ENCODE measurements at regions not wholly inside any gene's neighbourhood (a gene's known extent, or its start where the extent isn't known, plus 50 kb on each side); places are given as distances from the start of the nearest gene placed in this dataset.

GRCh38 chr6:11411593-11411992 is 126.0 kb upstream of the TMEM170B start:
- H3K27ac ChIP-seq (ENCODE audit: poor library complexity, severe bottlenecking) = no peak overlapping the region
- peaks cover 23% of the 10 kb centered on the region for H3K4me1 ChIP-seq (ENCODE audit: insufficient read depth, poor library complexity, severe bottlenecking)
- TF ChIP-seq CTCF (IDR thresholded peaks at IDR 0.05; ENCODE audit: poor library complexity, severe bottlenecking) = no peak
- H3K9me3 ChIP-seq (ENCODE audit: severe bottlenecking) = no peaks in the 10 kb centered on the region
- DNase-seq (ENCODE audit: low spot score) = no peak
- no peaks in the 10 kb centered on the region for H3K36me3 ChIP-seq (ENCODE audit: low read depth)
- no peak overlapping the region for H3K4me3 ChIP-seq (ENCODE audit: severe bottlenecking)
- no peaks in the 10 kb centered on the region for H3K27me3 ChIP-seq (ENCODE audit: insufficient read depth, poor library complexity, severe bottlenecking)
- ATAC-seq (ENCODE audit: low read depth) = no peak

GRCh38 chr6:11410539-11411307 is 126.8 kb upstream of the TMEM170B start:
- TF ChIP-seq CTCF (IDR thresholded peaks at IDR 0.05; ENCODE audit: poor library complexity, severe bottlenecking) = no peak
- peaks cover 20% of the 10 kb centered on the region for H3K4me1 ChIP-seq (ENCODE audit: insufficient read depth, poor library complexity, severe bottlenecking)
- no peaks in the 10 kb centered on the region for H3K36me3 ChIP-seq (ENCODE audit: low read depth)
- H3K27ac ChIP-seq (ENCODE audit: poor library complexity, severe bottlenecking) = no peak overlapping the region
- no peaks in the 10 kb centered on the region for H3K9me3 ChIP-seq (ENCODE audit: severe bottlenecking)
- no peak for DNase-seq (ENCODE audit: low spot score)
- H3K4me3 ChIP-seq (ENCODE audit: severe bottlenecking) = no peak overlapping the region
- ATAC-seq (ENCODE audit: low read depth) = no peak
- no peaks in the 10 kb centered on the region for H3K27me3 ChIP-seq (ENCODE audit: insufficient read depth, poor library complexity, severe bottlenecking)

- no peaks in the 10 kb centered on the region for H3K9me3 ChIP-seq (ENCODE audit: severe bottlenecking)
- no peak overlapping the region for H3K27ac ChIP-seq (ENCODE audit: poor library complexity, severe bottlenecking)
- no peak for TF ChIP-seq CTCF (IDR thresholded peaks at IDR 0.05; ENCODE audit: poor library complexity, severe bottlenecking)
- H3K27me3 ChIP-seq (ENCODE audit: insufficient read depth, poor library complexity, severe bottlenecking) = no peaks in the 10 kb centered on the region
- DNase-seq (ENCODE audit: low spot score) (no peak), ATAC-seq (ENCODE audit: low read depth) (no peak)
- H3K4me3 ChIP-seq (ENCODE audit: severe bottlenecking) = no peak overlapping the region
- H3K36me3 ChIP-seq (ENCODE audit: low read depth) = no peaks in the 10 kb centered on the region
- H3K4me1 ChIP-seq (ENCODE audit: insufficient read depth, poor library complexity, severe bottlenecking) = peaks cover 10% of the 10 kb centered on the region
Observed at GRCh38 chr6:11409371-11409770, 128.2 kb upstream of the TMEM170B start.

GRCh38 chr6:11407414-11407813 is 130.1 kb upstream of the TMEM170B start:
- H3K27ac ChIP-seq (ENCODE audit: poor library complexity, severe bottlenecking) = no peak overlapping the region
- H3K4me1 ChIP-seq (ENCODE audit: insufficient read depth, poor library complexity, severe bottlenecking) = no peaks in the 10 kb centered on the region
- DNase-seq (ENCODE audit: low spot score) (no peak), ATAC-seq (ENCODE audit: low read depth) (no peak)
- no peaks in the 10 kb centered on the region for H3K9me3 ChIP-seq (ENCODE audit: severe bottlenecking)
- TF ChIP-seq CTCF (IDR thresholded peaks at IDR 0.05; ENCODE audit: poor library complexity, severe bottlenecking) = no peak
- H3K36me3 ChIP-seq (ENCODE audit: low read depth) = no peaks in the 10 kb centered on the region
- no peaks in the 10 kb centered on the region for H3K27me3 ChIP-seq (ENCODE audit: insufficient read depth, poor library complexity, severe bottlenecking)
- no peak overlapping the region for H3K4me3 ChIP-seq (ENCODE audit: severe bottlenecking)

GRCh38 chr6:11404838-11405237 is 132.7 kb upstream of the TMEM170B start:
- TF ChIP-seq CTCF (IDR thresholded peaks at IDR 0.05; ENCODE audit: poor library complexity, severe bottlenecking) = no peak
- no peak for ATAC-seq (ENCODE audit: low read depth)
- H3K4me1 ChIP-seq (ENCODE audit: insufficient read depth, poor library complexity, severe bottlenecking) = no peaks in the 10 kb centered on the region

More at GRCh38 chr6:11404838-11405237, 132.7 kb upstream of the TMEM170B start:
- Histone ChIP-seq H3K27me3 (ENCODE audit: insufficient read depth, poor library complexity, severe bottlenecking) (no peaks in the 10 kb centered on the region), H3K9me3 (ENCODE audit: severe bottlenecking) (no peaks in the 10 kb centered on the region), H3K27ac (ENCODE audit: poor library complexity, severe bottlenecking) (no peak overlapping the region), H3K4me3 (ENCODE audit: severe bottlenecking) (no peak overlapping the region), H3K36me3 (ENCODE audit: low read depth) (no peaks in the 10 kb centered on the region)
- DNase-seq (ENCODE audit: low spot score) = no peak
